ENCODE measurements at regions not wholly inside any gene's neighbourhood (a gene's known extent, or its start where the extent isn't known, plus 50 kb on each side); places are given as distances from the start of the nearest gene placed in this dataset.
A peak's percentile ranks its signal among the peaks of the same experiment; 100 is the strongest.

DNA sequence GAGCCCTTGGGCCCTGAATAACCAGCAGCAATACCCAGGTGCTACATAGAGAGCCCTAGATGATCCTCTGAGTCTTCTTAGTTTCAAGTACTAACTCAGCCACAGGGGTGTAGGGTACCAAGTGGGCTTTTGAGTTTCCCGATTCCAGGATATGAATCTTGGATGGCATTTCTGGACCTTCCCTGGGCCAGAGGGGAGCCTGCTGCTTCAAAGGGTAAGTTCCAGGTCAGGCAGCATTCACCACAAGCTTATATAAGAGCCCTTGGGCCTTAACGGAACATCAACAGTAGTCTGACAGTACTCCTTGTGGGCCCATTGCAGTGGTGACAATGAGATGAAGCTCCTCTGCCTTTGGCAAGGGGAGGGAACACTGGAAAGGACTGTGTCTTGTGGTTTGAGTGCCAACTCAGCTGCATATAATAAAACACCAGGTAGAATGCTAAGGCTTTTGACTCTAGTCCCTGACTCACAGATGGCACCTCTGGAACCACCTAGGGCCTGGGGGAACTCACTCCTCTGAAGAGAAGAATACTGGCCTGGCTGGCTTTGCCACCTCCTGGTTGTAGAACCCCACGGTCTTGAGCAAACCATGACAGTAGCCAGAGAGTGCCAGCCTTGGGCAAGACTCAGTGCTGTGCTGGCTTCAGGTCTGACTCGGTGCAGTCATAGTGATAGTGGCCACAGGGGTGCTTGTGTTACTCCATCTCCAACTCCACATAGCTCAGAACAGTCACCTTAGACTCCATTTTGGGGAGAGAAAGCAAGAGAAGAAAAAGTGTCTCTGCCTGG, 235.7 kb downstream of the AKAIN1 start:
- Histone ChIP-seq H3K14ac (ENCODE audit: low read length) (peak overlapping the region; percentile 89), H2BK120ac (ENCODE audit: low read depth, low read length) (no peak overlapping the region), H3K36me3 (replicated peaks in 1 of 2; ENCODE audit: control insufficient read depth in 2 of 2, insufficient read depth in 2 of 2, low read length in 2 of 2) (no peaks in the 10 kb centered on the region), H3K4me2 (ENCODE audit: insufficient read depth, low read length, poor library complexity, severe bottlenecking) (no peak overlapping the region), H2BK15ac (ENCODE audit: low read length) (no peak overlapping the region), H3K4ac (ENCODE audit: low read length) (no peak overlapping the region), H4K91ac (ENCODE audit: low read depth, low read length, poor library complexity) (no peak overlapping the region), H3K18ac (ENCODE audit: low read length) (no peak overlapping the region), H3K9ac (ENCODE audit: low read depth, low read length, poor library complexity) (no peak overlapping the region), H2BK12ac (ENCODE audit: low read length) (no peak overlapping the region), H3K79me1 (ENCODE audit: low read depth, low read length) (no peaks in the 10 kb centered on the region), H3K4me3 (ENCODE audit: low read length in 2 of 2) (no peak overlapping the region), H3K27me3 (ENCODE audit: control insufficient read depth in 3 of 3, insufficient read depth in 3 of 3, low read depth in 1 of 3, low read length in 3 of 3) (no peaks in the 10 kb centered on the region), H3K9me3 (replicated peaks in 1 of 2; ENCODE audit: control insufficient read depth in 2 of 2, insufficient read depth in 1 of 2, low read depth in 1 of 2, low read length in 2 of 2) (peaks cover 0 to 1% of the 10 kb centered on the region in 2 donors), H3K27ac (replicated peaks; ENCODE audit: low read length) (no peak overlapping the region), H4K8ac (ENCODE audit: low read depth, low read length) (no peak overlapping the region), H3K23ac (ENCODE audit: low read depth, low read length, poor library complexity) (no peak overlapping the region), H2BK5ac (ENCODE audit: low read length) (no peak overlapping the region), H3K4me1 (ENCODE audit: control insufficient read depth in 2 of 2, insufficient read depth in 1 of 2, low read depth in 1 of 2, low read length in 2 of 2) (no peaks in the 10 kb centered on the region), H2AFZ (ENCODE audit: low read length) (no peak overlapping the region), H2AK5ac (ENCODE audit: low read depth, low read length) (no peak overlapping the region)
- no peak for DNase-seq (ENCODE audit: low spot score)
- no CpG with 5 or more reads among the region's 4 CpGs for WGBS, 2 donors (ENCODE audit: extremely low coverage in 2 of 2, insufficient read length in 2 of 2, insufficient replicate concordance in 1 of 2)

- Histone ChIP-seq H3K36me3 (replicated peaks in 1 of 2; ENCODE audit: control insufficient read depth in 2 of 2, insufficient read depth in 2 of 2, low read length in 2 of 2) (no peaks in the 10 kb centered on the region), H3K4ac (ENCODE audit: low read length) (no peak overlapping the region), H4K8ac (ENCODE audit: low read depth, low read length) (no peak overlapping the region), H3K9me3 (replicated peaks in 1 of 2; ENCODE audit: control insufficient read depth in 2 of 2, insufficient read depth in 1 of 2, low read depth in 1 of 2, low read length in 2 of 2) (no peaks in the 10 kb centered on the region), H3K27ac (replicated peaks; ENCODE audit: low read length) (no peak overlapping the region), H3K4me2 (ENCODE audit: insufficient read depth, low read length, poor library complexity, severe bottlenecking) (no peak overlapping the region), H2BK5ac (ENCODE audit: low read length) (no peak overlapping the region), H3K79me1 (ENCODE audit: low read depth, low read length) (no peaks in the 10 kb centered on the region), H3K18ac (ENCODE audit: low read length) (no peak overlapping the region), H2BK15ac (ENCODE audit: low read length) (no peak overlapping the region), H2AFZ (ENCODE audit: low read length) (no peak overlapping the region), H4K91ac (ENCODE audit: low read depth, low read length, poor library complexity) (no peak overlapping the region), H2BK120ac (ENCODE audit: low read depth, low read length) (no peak overlapping the region), H3K4me3 (ENCODE audit: low read length in 2 of 2) (no peak overlapping the region), H3K9ac (ENCODE audit: low read depth, low read length, poor library complexity) (no peak overlapping the region), H2BK12ac (ENCODE audit: low read length) (no peak overlapping the region), H3K4me1 (ENCODE audit: control insufficient read depth in 2 of 2, insufficient read depth in 1 of 2, low read depth in 1 of 2, low read length in 2 of 2) (no peaks in the 10 kb centered on the region), H3K14ac (ENCODE audit: low read length) (no peak overlapping the region), H2AK5ac (ENCODE audit: low read depth, low read length) (no peak overlapping the region), H3K23ac (ENCODE audit: low read depth, low read length, poor library complexity) (no peak overlapping the region), H3K27me3 (ENCODE audit: control insufficient read depth in 3 of 3, insufficient read depth in 3 of 3, low read depth in 1 of 3, low read length in 3 of 3) (no peaks in the 10 kb centered on the region)
- DNase-seq (ENCODE audit: low spot score), result no peak
- WGBS, 2 donors (ENCODE audit: extremely low coverage in 2 of 2, insufficient read length in 2 of 2, insufficient replicate concordance in 1 of 2), result no CpG with 5 or more reads among the region's 5 CpGs
Measured at GRCh38 chr18:4960578-4960977, 236.5 kb downstream of the AKAIN1 start.

GRCh38 chr18:4931209-4931608, 265.8 kb downstream of the AKAIN1 start:
- no peak overlapping the region for H3K4me2 ChIP-seq (ENCODE audit: insufficient read depth, low read length, poor library complexity, severe bottlenecking)
- H3K9ac ChIP-seq (ENCODE audit: low read depth, low read length, poor library complexity), result no peak overlapping the region
- no peak overlapping the region for H2BK15ac ChIP-seq (ENCODE audit: low read length)
- no peak for DNase-seq (ENCODE audit: low spot score)
- no CpG with 5 or more reads among the region's 1 CpG for WGBS, 2 donors (ENCODE audit: extremely low coverage in 2 of 2, insufficient read length in 2 of 2, insufficient replicate concordance in 1 of 2)
- H4K8ac ChIP-seq (ENCODE audit: low read depth, low read length), result no peak overlapping the region
- H3K14ac ChIP-seq (ENCODE audit: low read length), result no peak overlapping the region
- no peaks in the 10 kb centered on the region for H3K79me1 ChIP-seq (ENCODE audit: low read depth, low read length)
- H3K9me3 ChIP-seq (replicated peaks in 1 of 2; ENCODE audit: control insufficient read depth in 2 of 2, insufficient read depth in 1 of 2, low read depth in 1 of 2, low read length in 2 of 2), result no peaks in the 10 kb centered on the region
- H3K4me3 ChIP-seq (ENCODE audit: low read length in 2 of 2), result no peak overlapping the region
- H3K18ac ChIP-seq (ENCODE audit: low read length), result no peak overlapping the region
- H2BK5ac ChIP-seq (ENCODE audit: low read length), result no peak overlapping the region
- H4K91ac ChIP-seq (ENCODE audit: low read depth, low read length, poor library complexity), result no peak overlapping the region
- H3K23ac ChIP-seq (ENCODE audit: low read depth, low read length, poor library complexity), result no peak overlapping the region
- H3K4ac ChIP-seq (ENCODE audit: low read length), result no peak overlapping the region
- H3K36me3 ChIP-seq (replicated peaks in 1 of 2; ENCODE audit: control insufficient read depth in 2 of 2, insufficient read depth in 2 of 2, low read length in 2 of 2), result no peaks in the 10 kb centered on the region
- no peaks in the 10 kb centered on the region for H3K4me1 ChIP-seq (ENCODE audit: control insufficient read depth in 2 of 2, insufficient read depth in 1 of 2, low read depth in 1 of 2, low read length in 2 of 2)
- H2AK5ac ChIP-seq (ENCODE audit: low read depth, low read length), result no peak overlapping the region
- no peak overlapping the region for H2BK120ac ChIP-seq (ENCODE audit: low read depth, low read length)
- H2AFZ ChIP-seq (ENCODE audit: low read length), result no peak overlapping the region
- no peak overlapping the region for H3K27ac ChIP-seq (replicated peaks; ENCODE audit: low read length)
- no peaks in the 10 kb centered on the region for H3K27me3 ChIP-seq (ENCODE audit: control insufficient read depth in 3 of 3, insufficient read depth in 3 of 3, low read depth in 1 of 3, low read length in 3 of 3)
- H2BK12ac ChIP-seq (ENCODE audit: low read length), result no peak overlapping the region

DNA sequence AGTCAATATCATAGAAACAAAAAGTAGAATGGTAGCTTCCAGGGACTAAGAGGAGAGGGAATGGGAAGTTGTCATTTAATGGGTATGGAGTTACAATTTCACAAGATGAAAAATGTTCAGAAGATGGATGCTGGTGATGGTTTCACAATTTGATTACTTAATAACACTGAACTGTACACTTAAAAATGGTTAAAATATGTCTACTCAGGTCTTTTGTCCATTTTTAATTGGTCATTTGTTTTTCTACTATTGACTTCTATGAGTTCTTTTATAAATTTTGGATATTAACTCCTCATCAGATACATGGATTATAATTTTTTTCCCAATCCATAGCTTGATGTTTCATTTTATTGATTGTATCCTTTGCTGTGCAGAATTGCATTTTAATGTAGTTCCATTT, 275.5 kb downstream of the AKAIN1 start:
- no peak overlapping the region for H3K4ac ChIP-seq (ENCODE audit: low read length)
- H3K18ac ChIP-seq (ENCODE audit: low read length), result no peak overlapping the region
- H4K8ac ChIP-seq (ENCODE audit: low read depth, low read length), result no peak overlapping the region
- no peak overlapping the region for H2AFZ ChIP-seq (ENCODE audit: low read length)
- H4K91ac ChIP-seq (ENCODE audit: low read depth, low read length, poor library complexity), result no peak overlapping the region
- no peak overlapping the region for H3K4me2 ChIP-seq (ENCODE audit: insufficient read depth, low read length, poor library complexity, severe bottlenecking)
- no peak overlapping the region for H2AK5ac ChIP-seq (ENCODE audit: low read depth, low read length)
- H3K9me3 ChIP-seq (replicated peaks in 1 of 2; ENCODE audit: control insufficient read depth in 2 of 2, insufficient read depth in 1 of 2, low read depth in 1 of 2, low read length in 2 of 2), result no peaks in the 10 kb centered on the region
- no peaks in the 10 kb centered on the region for H3K4me1 ChIP-seq (ENCODE audit: control insufficient read depth in 2 of 2, insufficient read depth in 1 of 2, low read depth in 1 of 2, low read length in 2 of 2)
- no peak overlapping the region for H3K27ac ChIP-seq (replicated peaks; ENCODE audit: low read length)
- H2BK12ac ChIP-seq (ENCODE audit: low read length), result no peak overlapping the region
- H2BK15ac ChIP-seq (ENCODE audit: low read length), result no peak overlapping the region
- H3K27me3 ChIP-seq (ENCODE audit: control insufficient read depth in 3 of 3, insufficient read depth in 3 of 3, low read depth in 1 of 3, low read length in 3 of 3), result no peaks in the 10 kb centered on the region
- no peak for DNase-seq (ENCODE audit: low spot score)
- no peaks in the 10 kb centered on the region for H3K36me3 ChIP-seq (replicated peaks in 1 of 2; ENCODE audit: control insufficient read depth in 2 of 2, insufficient read depth in 2 of 2, low read length in 2 of 2)
- no peak overlapping the region for H3K23ac ChIP-seq (ENCODE audit: low read depth, low read length, poor library complexity)
- H3K4me3 ChIP-seq (ENCODE audit: low read length in 2 of 2), result no peak overlapping the region
- H3K9ac ChIP-seq (ENCODE audit: low read depth, low read length, poor library complexity), result no peak overlapping the region
- H3K14ac ChIP-seq (ENCODE audit: low read length), result no peak overlapping the region
- H3K79me1 ChIP-seq (ENCODE audit: low read depth, low read length), result no peaks in the 10 kb centered on the region
- H2BK5ac ChIP-seq (ENCODE audit: low read length), result no peak overlapping the region
- H2BK120ac ChIP-seq (ENCODE audit: low read depth, low read length), result no peak overlapping the region

Data from neuronal stem cell (in vitro differentiated cells).